ENCODE measurements at regions not wholly inside any gene's neighbourhood (a gene's known extent, or its start where the extent isn't known, plus 50 kb on each side); places are given as distances from the start of the nearest gene placed in this dataset.

DNA sequence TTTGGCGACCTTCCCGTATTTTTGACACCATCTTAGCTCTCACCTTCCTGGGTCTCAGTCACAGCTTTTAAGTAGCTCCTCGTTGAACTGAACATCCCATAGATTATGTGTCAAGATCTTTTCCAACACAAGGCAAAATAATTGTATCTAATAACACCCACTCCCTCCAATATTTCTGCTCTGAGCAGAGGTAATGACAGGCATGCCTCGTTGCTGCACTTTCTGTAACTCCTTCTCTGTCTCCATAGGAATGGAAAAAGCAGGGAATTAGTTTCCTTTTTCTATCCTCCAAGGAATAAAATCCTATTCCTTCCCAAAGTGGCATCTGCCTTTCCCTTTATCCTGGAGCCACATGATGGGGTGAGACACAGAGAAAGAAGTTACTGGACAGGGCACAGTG is 174.0 kb upstream of the CDH20 start:
- DNase-seq (ENCODE audit: low read depth): no peak

- no peak for DNase-seq (ENCODE audit: low read depth)
These were observed 168.9 kb upstream of the CDH20 start for GRCh38 chr18:61164321-61164720.

DNA sequence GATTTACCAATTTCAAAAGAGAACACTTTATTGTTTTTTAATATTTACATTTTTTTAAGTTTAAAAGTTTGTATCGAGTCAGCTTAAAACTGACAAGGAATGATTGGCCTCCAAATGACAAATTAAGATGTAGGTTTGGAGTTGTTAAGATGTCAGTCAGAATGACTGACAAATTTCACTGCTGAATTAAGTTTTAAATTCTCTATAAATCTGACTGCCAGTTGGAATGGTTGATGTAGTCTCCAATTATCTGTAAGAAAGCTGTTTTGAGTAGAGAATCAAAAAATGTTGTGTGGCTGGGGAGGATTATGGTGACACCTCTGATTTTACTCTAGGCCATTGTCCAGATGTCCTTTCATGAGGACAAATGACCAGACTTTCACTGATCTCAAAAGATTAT is 165.3 kb upstream of the CDH20 start:
- DNase-seq (ENCODE audit: low read depth): no peak

GRCh38 chr18:61169386-61169785 is 163.8 kb upstream of the CDH20 start:
- no peak for DNase-seq (ENCODE audit: low read depth)

- DNase-seq (ENCODE audit: low read depth): no peak
These were observed 160.6 kb upstream of the CDH20 start for GRCh38 chr18:61172624-61173023.

- no peak for DNase-seq (ENCODE audit: low read depth)
These were observed 159.7 kb upstream of the CDH20 start for GRCh38 chr18:61173554-61173953.

DNA sequence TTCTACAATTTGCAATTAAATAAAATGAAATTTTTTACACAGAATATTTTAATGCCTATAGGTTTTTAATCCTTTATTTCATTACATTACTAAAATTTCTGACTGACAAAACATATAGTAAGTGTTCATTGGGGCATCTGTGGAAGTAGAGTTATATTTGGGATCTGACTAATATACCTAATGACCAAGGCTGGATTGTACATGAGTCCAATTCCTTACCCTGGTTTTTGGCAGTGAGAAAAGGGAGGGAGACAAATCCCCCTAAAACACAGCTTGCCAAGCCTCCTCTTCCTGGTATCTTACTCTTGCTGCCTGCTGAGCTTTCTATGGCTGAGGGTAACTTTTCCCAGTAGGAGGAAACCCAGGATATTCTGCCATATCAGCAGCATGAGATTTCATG is 149.4 kb upstream of the CDH20 start:
- DNase-seq (ENCODE audit: low read depth): no peak

DNA sequence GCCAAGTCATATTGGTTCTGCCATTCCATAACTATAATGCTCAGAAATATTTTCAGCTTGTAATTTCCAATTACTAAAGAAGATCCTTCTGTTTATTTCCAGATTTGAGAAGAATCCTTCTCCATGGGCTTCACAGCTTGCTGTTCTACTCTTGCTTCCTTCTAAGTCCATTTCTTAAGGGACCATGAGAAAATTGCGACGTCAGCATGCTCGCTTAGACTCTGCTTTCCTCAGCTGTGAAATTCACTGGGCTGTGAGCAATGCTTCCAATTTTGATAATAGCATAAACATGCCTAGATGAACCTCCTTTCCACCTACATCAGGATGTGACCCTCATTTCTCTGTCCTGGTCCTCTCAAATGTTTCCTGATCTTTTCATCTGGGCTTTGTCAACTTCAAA is 145.3 kb upstream of the CDH20 start:
- DNase-seq (ENCODE audit: low read depth): no peak

DNA sequence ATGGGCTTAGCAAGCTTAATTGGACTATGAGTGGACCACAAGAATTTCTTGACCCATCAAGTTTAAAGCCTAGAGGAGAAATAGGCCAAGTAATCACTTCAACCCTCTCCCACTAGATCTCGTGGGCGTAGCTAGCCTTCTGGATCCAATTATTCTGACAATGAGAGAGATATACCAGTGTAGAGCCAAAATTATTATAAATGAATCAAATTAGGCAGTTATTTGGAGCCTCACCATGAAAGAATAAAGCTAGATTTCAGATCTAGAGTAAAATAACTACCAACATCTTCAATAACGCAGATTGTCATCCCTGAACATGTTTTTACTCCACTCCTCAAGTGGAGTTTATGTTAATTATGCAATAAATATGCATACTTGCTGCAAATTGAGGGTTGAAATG is 143.9 kb upstream of the CDH20 start:
- DNase-seq (ENCODE audit: low read depth): no peak

- DNase-seq (ENCODE audit: low read depth): no peak
These were observed 138.5 kb upstream of the CDH20 start for GRCh38 chr18:61194726-61195125.

DNA sequence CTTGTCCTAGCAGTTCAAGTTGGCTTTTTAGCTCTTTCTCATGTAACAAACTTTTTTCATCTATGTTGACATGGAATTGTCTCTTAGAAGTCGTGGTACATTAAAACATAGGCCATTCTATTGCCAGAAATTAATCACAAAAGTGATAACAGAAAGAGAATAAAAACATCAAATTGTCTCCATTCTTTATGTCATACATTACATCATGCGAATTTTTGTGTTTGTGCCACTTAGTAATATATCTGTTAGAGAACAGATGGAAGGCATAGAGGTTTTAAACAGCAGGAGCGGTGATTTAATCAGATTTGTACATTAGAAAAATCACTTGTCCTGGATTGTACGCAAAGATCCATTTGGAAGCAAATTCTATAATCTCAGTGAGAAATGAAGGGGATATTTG is 136.5 kb upstream of the CDH20 start:
- DNase-seq (ENCODE audit: low read depth): no peak

- DNase-seq (ENCODE audit: low read depth): no peak
These were observed 134.7 kb upstream of the CDH20 start for GRCh38 chr18:61198486-61198885.

- DNase-seq (ENCODE audit: low read depth): peak; percentile 25
These were observed 133.9 kb upstream of the CDH20 start for GRCh38 chr18:61199171-61199848.

DNA sequence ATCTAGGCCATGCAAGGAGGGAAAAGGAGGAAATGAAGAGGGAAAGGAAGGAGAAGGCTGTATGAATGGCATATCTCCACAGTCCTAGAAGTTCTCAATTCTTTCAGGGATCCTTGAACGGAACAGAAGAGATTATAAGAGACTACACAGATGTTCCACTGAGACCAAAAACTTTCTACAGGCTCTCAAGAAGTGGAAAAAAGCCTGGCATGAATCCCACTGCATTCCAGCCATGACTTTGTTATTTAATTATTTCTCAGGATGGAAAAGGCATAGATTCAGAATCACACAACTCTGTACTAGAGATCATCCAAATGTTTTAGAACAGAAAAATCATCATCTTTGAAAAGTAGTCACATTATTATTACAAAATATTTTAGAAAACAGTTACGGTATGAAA is 131.7 kb upstream of the CDH20 start:
- peak; percentile 28 for DNase-seq (ENCODE audit: low read depth)

GRCh38 chr18:61203151-61203550 is 130.1 kb upstream of the CDH20 start:
- no peak for DNase-seq (ENCODE audit: low read depth)

DNA sequence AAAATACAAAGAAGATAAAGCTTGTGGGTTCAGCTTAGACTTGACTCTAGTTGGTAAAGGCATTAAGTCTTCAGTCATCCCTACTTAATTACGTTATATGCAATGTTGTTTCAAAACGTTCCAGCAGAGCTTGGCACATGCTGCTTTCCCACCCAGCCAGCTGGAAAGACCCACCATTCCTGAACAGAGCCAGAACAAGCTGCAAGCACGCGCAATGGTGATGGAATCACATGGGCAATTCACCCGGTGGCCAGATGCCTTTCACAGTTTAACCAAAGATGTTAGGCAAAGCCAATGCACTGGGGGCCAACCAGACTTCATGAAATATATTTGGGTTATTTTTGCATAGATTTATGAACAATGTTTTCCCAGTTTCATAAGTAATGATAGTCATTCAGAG is 123.4 kb upstream of the CDH20 start:
- DNase-seq (ENCODE audit: low read depth): no peak

DNA sequence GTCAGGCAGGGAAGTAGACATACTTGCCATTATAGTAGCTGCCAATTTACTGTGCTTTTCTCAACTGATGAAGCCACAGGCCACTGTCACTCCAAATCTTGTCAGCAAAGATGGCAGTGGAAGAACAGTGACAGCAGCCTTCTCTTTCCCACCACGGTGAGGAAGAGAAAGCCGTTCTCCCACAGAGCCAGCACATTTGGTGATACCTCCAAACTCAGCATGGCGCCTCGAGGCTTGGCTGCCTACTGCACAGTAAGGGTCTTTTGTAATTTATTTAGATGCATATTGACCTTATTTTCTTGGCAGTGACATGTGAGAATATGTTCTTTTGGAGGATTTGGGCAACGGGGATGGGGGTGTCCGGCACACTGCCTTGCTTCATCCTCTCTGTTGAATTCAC is 117.2 kb upstream of the CDH20 start:
- no peak for DNase-seq (ENCODE audit: low read depth)

- no peak for DNase-seq (ENCODE audit: low read depth)
These were observed 111.0 kb upstream of the CDH20 start for GRCh38 chr18:61222206-61222605.

DNA sequence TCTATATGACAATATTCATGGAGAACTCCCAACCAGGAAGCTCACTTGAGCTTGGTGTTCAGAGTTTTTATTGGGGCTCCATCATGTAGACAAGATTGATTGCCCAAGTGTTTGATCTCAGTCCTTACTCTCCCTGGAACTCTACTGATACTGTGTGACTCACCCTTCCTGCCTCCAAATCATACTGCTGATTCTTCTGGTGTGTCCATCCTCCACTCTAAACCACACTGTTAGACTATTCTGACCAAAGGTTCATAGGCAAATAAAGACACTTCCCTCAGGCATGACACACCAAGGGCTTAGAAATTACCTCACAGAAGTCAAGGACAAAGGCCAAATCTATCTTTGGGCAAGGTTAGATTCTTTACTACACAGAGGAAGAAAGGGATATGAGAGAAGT is 107.9 kb upstream of the CDH20 start:
- no peak for DNase-seq (ENCODE audit: low read depth)

GRCh38 chr18:61236356-61237057 is 96.7 kb upstream of the CDH20 start:
- DNase-seq (ENCODE audit: low read depth): no peak

- no peak for DNase-seq (ENCODE audit: low read depth)
These were observed 95.7 kb upstream of the CDH20 start for GRCh38 chr18:61237529-61237928.

DNA sequence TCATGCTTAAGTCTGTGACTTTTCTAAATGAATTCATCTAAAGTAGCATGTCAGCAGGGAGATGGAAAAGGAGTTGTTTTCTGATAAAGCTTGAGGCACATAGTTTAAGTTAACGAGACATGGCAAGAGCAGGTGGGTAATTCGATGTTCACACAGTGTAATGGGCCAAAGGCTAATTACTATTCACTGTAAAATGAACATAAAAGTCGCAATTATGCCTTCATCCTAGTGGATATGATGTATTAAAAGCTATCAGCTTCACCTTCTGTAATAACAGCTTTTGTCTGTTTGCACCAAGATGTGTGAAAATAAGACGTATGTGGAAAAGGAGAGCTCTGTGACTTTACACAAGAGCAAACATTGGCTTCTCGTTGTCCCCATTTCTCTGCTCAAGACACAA is 94.2 kb upstream of the CDH20 start:
- DNase-seq (ENCODE audit: low read depth): no peak

DNA sequence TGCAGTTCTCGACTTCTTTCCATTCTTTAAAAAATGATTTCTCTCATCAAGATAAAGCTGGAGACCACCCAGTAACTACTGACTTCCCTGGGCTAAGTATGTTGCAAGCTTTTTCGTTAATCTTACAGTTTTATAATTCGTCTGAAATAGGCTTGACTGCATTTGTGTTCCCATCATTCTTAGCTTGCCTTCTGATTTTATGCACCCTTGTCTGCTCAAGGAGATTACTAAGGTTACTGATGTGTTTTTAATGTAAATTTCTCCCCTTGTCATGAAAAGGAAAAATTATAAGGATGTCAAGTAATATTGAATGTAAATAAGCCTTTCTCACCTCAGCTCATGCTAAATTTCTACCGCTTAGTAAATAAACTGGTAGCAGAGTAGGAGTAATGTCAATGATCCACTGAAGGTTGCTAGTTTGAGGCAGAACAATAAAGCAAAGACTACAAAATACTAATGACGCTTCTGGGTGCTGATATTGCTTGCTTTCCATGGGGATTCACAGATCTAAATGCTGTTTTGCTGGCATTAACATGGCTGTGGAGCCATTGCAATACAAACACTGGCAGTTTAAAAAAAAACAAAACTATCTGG is 91.9 kb upstream of the CDH20 start:
- no peak for DNase-seq (ENCODE audit: low read depth)

All from forelimb muscle (tissue), 1 donor.